GM12864 (cell line): ENCODE measurements at regions not wholly inside any gene's neighbourhood (a gene's known extent, or its start where the extent isn't known, plus 50 kb on each side); places are given as distances from the start of the nearest gene placed in this dataset.

Source experiments
- DNase-seq: peaks from one replicate; pipeline ENCODE4 v3.0.0-alpha.2; 2011; ENCODE audit warnings: low read depth
- H3K4me3 ChIP-seq: 2 replicates; pipeline ENCODE4 v1.5.1; 2011; ENCODE audit warnings: mild to moderate bottlenecking, low read depth, low read length, control low read depth
- TF ChIP-seq, protein P1 (sequence below): IDR thresholded peaks from 2 replicates; pipeline ENCODE4 v1.5.1; 2011; ENCODE audit warnings: low read depth, mild to moderate bottlenecking, moderate library complexity, low read length, control low read depth, inconsistent platforms; ENCODE audit errors: missing control alignments

GRCh38 chr1:101507547-101507971 lies 270.7 kb downstream of the S1PR1 start:
- DNase-seq = no peak
- TF ChIP-seq, protein P1, sequence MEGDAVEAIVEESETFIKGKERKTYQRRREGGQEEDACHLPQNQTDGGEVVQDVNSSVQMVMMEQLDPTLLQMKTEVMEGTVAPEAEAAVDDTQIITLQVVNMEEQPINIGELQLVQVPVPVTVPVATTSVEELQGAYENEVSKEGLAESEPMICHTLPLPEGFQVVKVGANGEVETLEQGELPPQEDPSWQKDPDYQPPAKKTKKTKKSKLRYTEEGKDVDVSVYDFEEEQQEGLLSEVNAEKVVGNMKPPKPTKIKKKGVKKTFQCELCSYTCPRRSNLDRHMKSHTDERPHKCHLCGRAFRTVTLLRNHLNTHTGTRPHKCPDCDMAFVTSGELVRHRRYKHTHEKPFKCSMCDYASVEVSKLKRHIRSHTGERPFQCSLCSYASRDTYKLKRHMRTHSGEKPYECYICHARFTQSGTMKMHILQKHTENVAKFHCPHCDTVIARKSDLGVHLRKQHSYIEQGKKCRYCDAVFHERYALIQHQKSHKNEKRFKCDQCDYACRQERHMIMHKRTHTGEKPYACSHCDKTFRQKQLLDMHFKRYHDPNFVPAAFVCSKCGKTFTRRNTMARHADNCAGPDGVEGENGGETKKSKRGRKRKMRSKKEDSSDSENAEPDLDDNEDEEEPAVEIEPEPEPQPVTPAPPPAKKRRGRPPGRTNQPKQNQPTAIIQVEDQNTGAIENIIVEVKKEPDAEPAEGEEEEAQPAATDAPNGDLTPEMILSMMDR = no peak
- H3K4me3 ChIP-seq = no peak overlapping the region

DNA sequence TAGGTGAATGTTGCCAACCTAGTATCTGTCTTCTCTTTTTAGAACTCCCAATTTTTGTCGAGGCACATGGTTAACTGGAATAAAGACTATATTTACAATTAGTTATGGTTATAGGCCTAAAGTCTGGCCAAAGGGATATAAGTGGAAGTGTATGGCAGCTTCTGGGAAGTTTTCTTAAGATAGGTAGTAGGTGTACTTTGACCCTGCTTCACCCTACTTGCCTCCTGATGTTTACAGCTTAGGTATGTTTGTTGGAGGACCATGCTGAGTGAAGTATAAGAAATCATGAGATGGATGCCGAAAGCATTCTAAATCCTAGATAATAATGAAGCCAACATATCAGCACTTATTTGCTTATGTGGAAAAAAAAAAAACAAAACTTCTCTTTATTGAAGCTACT lies 272.1 kb downstream of the S1PR1 start:
- no peak overlapping the region for H3K4me3 ChIP-seq
- DNase-seq = no peak
- TF ChIP-seq, protein P1 = no peak

DNA sequence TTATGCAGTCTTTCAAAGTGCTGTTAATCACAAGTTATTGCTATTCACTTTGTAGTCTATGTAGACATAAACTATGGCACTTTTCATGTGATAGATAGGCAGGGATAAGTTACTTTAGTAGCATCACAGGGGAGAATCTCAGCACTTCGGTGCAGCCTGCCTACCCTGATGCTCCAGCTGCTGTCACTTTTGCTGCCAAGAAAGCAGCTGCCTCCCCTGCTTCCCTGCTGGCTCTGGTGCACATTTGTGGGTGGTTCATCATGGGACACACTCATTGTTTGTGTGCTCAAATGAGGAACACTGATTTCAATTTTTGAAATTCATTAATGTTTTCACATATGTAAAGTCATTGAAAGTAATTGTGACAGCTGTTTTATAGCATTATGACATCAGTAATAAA lies 272.6 kb downstream of the S1PR1 start:
- no peak overlapping the region for H3K4me3 ChIP-seq
- TF ChIP-seq, protein P1 = no peak
- no peak for DNase-seq

DNA sequence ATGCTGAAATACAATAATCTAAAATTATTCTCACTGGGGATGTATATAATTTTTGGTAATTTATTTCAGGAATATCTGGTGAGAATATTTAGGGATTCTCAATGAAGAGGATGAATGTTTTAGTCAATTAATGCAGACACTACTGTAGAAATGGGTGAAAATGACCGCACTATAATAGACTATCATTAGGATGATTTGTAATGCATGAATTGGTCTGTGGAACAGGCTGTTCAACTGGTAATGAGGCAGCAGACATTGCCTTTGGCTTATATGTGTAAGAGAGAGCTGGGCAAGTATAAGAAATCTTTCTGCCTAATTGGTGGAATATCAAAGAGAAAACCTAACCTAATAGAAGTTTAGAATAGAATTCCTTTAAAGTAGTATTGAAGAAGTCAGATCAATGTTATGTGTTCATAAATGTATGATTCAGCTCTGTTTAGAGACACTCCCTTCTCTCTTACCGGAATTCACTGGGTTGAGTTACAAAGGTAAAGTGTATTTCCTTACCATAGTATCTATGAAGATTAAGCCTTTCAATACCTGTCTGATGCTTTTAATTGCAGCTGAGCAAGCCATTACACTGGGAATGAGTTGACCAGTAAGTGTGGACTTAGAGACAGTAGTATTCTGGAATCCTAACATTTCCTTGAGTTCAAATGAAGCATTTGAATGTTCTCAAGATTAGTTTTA lies 274.5 kb downstream of the S1PR1 start:
- no peak overlapping the region for H3K4me3 ChIP-seq
- no peak for DNase-seq
- TF ChIP-seq, protein P1 = no peak

DNA sequence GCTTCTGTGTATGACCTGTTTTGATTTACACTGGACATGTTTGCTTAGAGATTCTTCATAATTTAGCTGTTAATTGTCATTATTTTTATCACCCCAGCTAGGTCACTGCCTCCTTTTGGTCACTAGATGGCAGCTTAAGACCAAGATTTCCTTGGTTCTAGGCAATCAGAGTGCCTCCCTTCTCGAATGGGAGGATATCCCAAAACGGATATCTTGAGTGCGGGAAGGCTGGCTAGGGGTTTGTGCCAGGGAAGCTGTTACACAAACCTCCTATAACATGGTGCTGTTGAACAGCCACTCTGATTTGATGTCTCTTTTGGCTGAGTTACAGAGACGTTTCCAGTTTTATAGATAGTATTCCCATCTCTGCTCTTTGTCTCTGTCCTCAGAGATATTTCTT lies 283.5 kb downstream of the S1PR1 start:
- peak; percentile 21 for DNase-seq
- TF ChIP-seq, protein P1 = peak; percentile 70
- H3K4me3 ChIP-seq = no peak overlapping the region

- TF ChIP-seq, protein P1 = no peak
- DNase-seq = no peak
- H3K4me3 ChIP-seq = no peak overlapping the region
Observed at GRCh38 chr1:101522486-101522885, 285.7 kb downstream of the S1PR1 start.

GRCh38 chr1:101526813-101527212 lies 290.0 kb downstream of the S1PR1 start:
- TF ChIP-seq, protein P1 = no peak
- no peak for DNase-seq

More at GRCh38 chr1:101526813-101527212, 290.0 kb downstream of the S1PR1 start:
- H3K4me3 ChIP-seq = no peak overlapping the region
